Gastrocnemius medialis (tissue), 4 donors: ENCODE measurements at regions not wholly inside any gene's neighbourhood (a gene's known extent, or its start where the extent isn't known, plus 50 kb on each side); places are given as distances from the start of the nearest gene placed in this dataset.

Experiments
- CTCF ChIP-seq, 5 experiments: fragments of 450-650 bp in 3 of 5; fragments of 200-600 bp in 2 of 5; sonication (generic) in 2 of 5; IDR thresholded peaks in 4 of 5; conservative IDR thresholded peaks in 1 of 5; 1 replicate in 4 of 5; 2 replicates in 1 of 5; pipeline ENCODE4 v1.5.1; 2016 to 2019; ENCODE audit warnings: antibody characterized with exemption in 5 of 5, mild to moderate bottlenecking in 3 of 5, moderate library complexity in 3 of 5
- POLR2A ChIP-seq, 2 donors: fragments of 450-650 bp; IDR thresholded peaks; one replicate each; pipeline ENCODE4 v1.6.1; 2017; ENCODE audit warnings: antibody characterized with exemption in 2 of 2, mild to moderate bottlenecking in 2 of 2, moderate library complexity in 2 of 2

DNA sequence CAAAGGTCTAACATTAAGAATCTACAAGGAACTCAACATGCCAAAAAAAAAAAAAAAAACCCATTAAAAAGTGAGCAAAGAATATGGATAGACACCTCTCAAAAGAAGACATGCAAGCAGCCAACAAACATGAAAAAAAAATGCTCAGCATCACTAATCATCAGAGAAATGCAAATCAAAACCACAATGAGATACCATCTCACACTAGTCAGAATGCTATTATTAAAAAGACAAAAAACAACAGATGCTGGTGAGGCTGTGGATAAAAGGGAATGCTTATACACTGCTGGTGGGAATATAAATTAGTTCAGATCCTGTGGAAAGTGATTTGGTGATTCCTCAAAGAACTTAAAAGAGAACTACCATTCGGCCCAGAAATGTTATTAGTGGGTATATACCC lies 257.7 kb upstream of the PLET1 start:
- no peak for TF ChIP-seq CTCF (IDR thresholded peaks at IDR 0.05 in 4 of 5, conservative IDR thresholded peaks at IDR 0.05 in 1 of 5)
- no peak for TF ChIP-seq POLR2A (IDR thresholded peaks at IDR 0.05)
